Choroid plexus epithelial cell (primary cell): ENCODE measurements at regions not wholly inside any gene's neighbourhood (a gene's known extent, or its start where the extent isn't known, plus 50 kb on each side); places are given as distances from the start of the nearest gene placed in this dataset.
A peak's percentile ranks its signal among the peaks of the same experiment; 100 is the strongest.

ENCODE experiments used
- DNase-seq: peaks from one replicate; pipeline ENCODE4 v3.0.0-alpha.2; 2010; ENCODE audit warnings: low read depth
- H3K4me3 ChIP-seq: 2 replicates; pipeline ENCODE4 v1.5.1; 2011; ENCODE audit warnings: low read depth, mild to moderate bottlenecking, control low read depth, low read length, moderate library complexity
- TF ChIP-seq, protein P1 (sequence below): conservative IDR thresholded peaks from 2 replicates; pipeline ENCODE4 v1.5.1; 2011; ENCODE audit warnings: low read depth, mild to moderate bottlenecking, control low read depth, inconsistent platforms, low read length, moderate library complexity

DNA sequence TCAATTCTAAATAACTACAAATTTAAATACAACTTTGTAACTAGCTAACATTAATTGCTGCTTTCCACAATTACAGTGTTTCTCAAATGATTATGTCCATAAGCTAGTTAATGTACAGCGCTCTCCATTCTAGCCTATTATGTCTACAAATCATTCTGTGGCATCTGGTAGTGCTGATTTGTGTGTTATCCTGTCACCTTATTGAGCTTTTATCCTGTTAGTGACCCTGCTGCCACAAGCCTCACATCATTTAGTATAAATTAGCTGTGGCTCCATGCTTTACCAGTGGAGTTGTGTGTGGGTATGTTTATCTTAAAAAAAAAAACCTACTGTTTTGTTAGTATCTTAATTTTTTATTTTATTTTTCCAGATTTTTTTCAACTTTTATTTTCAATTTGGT is 112.6 kb upstream of the PJA2 start:
- TF ChIP-seq, protein P1, sequence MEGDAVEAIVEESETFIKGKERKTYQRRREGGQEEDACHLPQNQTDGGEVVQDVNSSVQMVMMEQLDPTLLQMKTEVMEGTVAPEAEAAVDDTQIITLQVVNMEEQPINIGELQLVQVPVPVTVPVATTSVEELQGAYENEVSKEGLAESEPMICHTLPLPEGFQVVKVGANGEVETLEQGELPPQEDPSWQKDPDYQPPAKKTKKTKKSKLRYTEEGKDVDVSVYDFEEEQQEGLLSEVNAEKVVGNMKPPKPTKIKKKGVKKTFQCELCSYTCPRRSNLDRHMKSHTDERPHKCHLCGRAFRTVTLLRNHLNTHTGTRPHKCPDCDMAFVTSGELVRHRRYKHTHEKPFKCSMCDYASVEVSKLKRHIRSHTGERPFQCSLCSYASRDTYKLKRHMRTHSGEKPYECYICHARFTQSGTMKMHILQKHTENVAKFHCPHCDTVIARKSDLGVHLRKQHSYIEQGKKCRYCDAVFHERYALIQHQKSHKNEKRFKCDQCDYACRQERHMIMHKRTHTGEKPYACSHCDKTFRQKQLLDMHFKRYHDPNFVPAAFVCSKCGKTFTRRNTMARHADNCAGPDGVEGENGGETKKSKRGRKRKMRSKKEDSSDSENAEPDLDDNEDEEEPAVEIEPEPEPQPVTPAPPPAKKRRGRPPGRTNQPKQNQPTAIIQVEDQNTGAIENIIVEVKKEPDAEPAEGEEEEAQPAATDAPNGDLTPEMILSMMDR = no peak
- no peak for DNase-seq
- no peak overlapping the region for H3K4me3 ChIP-seq

DNA sequence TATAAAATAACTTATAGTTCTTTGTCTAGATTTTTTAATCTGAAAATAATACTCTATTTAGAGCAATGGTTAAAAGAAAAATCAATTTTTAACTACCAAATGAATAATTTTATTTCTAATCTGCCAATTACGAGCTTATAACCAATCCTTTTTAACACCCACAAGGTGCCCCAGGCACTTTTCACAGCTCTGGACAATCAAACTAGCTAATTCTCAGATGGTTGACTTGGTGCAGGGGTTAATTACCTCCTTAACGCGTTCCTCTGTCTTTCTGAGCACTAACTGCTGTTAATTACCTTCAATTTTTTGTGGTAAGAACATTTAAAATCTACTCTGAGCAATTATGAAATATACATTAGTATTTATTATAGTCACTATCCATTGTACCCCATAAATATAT is 109.6 kb upstream of the PJA2 start:
- DNase-seq = no peak
- TF ChIP-seq, protein P1 = no peak
- H3K4me3 ChIP-seq = no peak overlapping the region

DNA sequence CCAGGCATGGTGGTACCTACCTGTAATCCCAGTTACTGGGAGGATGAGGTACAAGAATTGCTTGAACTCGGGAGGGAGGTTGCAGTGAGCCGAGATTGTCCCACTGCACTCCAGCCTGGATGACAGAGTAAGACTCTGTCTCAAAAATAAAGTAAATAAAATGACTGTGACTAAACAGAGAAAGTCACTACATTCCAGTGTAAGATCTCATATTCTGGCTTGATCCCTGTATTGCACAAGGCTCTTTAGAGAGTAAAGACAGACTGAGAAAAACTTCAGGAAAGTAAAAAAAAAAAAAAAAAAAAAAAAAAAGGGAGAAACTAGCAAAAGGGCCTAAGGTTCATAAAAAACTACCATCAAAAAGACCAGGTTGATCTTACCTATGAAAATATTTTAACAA is 106.6 kb upstream of the PJA2 start:
- H3K4me3 ChIP-seq = no peak overlapping the region
- DNase-seq = no peak
- TF ChIP-seq, protein P1 = no peak

DNA sequence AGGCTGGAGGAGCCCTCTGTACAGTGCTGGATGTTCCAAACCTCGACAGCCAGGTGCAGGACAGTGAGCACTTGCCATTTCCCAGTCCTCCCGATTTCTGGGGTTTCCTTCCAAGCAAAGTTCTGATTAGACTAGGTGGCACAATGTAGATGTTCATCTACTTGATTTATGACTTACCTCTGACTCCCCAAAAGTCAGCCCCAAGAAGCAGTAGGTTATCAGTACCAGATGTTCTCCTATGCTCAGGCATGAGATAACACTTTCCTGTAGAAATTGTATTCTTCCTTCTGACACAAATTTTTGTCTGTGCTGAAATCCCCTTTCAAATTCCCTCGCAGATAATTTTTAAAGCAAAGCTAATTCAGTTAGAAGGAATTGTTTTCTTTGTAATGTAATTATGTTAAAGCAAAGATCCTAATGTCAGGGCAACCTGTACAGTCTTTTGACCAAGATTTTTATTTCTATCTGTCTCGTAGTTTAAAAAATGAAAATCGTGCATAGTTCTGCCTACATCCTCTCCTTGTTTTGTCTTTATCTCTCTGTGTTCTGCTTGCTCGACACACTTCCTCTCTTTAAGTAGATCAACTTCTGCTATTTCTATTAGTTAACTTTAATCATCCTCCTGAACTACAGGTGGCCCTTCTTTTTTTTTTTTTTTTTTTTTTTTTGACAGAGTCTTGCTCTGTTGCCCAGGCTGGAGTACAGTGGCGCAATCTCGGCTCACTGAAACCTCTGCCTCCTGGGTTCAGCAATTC is 102.4 kb upstream of the PJA2 start:
- no peak for DNase-seq
- no peak overlapping the region for H3K4me3 ChIP-seq
- TF ChIP-seq, protein P1 = no peak

DNA sequence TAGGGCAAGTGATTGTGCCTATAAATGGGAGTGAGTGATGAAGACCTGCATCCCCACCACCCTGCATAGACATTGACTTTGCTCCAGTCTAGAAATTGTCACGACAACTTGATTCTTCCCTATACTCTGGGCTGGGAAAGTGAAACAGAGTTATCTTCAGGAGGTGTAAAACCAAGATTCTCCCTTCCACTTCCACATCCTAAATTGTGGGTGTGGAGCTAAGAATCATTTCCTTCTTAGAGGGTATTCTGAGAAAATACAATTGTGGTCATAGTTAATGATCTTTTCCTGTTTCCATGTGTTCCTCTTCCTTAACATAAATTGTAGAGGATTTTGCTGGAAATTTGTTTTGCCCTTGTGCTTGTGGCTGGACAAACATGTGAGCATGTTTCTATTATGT is 96.8 kb upstream of the PJA2 start:
- no peak for DNase-seq
- no peak overlapping the region for H3K4me3 ChIP-seq
- TF ChIP-seq, protein P1 = no peak

DNA sequence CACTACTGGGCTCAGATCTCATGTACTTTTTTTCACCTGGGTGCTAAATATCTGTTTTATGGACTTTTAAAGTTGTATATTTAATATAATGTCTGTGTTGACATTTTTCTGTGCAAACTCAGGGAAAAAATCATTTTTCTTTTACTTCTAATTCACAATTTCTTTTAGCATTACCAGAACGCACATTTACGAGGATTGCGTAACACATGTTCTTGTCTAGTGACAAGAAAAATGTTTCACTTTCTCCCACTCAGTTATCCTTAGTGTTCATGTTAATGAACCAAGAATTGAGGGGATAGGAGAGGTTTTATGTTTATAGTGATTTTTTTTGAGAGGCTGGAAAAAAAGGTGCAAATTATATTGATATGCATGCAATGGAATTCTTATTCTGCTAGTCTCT is 86.3 kb upstream of the PJA2 start:
- TF ChIP-seq, protein P1 = no peak
- peak; percentile 12 for DNase-seq
- no peak overlapping the region for H3K4me3 ChIP-seq

DNA sequence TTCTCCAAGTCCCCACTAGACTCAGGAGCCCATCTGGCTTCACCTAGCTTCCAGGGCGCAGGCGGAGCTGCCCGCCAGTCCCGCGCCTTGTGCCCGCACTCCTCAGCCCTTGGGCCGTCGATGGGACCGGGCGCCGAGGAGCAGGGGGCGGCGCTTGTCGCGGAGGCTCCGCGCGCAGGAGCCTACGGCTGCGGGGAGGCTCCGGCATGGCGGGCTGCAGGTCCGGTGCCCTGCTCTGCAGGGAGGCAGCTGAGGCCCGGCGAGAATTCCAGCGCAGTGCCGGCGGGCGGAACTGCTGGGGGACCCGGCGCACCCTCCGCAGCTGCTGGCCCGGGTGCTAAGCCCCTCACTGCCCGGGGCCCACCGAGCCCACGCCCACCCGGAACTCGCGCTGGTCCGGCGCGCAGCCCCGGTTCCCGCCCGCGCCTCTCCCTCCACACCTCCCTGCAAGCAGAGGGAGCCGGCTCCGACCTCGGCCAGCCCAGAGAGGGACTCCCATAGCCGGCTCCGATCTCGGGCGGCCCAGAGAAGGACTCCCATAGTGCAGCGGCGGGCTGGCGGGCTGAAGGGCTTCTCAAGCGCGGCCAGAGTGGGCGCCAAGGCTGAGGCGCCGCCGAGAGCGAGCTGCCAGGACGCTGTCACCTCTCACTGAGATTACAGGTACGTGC is 78.1 kb upstream of the PJA2 start:
- TF ChIP-seq, protein P1 = no peak
- H3K4me3 ChIP-seq = no peak overlapping the region
- DNase-seq = no peak
